ENCODE measurements at regions not wholly inside any gene's neighbourhood (a gene's known extent, or its start where the extent isn't known, plus 50 kb on each side); places are given as distances from the start of the nearest gene placed in this dataset.

DNA sequence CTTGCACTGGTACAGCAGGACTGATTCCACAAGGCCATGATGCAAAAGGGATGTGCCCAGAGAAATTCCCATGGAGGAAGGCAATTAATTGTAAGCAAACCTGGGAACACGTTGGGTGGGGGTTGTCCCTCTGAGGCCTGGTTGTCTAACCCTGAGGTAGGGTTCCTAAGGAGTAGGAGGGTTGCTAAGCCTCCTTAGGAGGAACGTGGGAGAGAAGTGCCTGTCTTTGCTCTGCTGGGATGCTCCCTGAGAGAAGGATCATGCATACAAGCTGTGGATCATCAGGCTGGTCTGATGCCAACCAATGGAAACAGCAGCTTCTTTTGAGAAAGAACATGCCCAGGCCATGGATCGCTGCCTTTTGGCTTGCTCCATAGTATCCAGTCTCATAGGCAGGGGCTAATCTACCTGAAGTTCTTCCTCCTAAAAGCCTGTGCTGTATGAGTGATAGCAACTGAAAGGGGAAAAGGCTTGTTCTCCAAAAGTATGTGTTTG lies 203.7 kb upstream of the NPVF start:
- no peaks in the 10 kb centered on the region for H3K27me3 ChIP-seq (ENCODE audit: control insufficient read depth, insufficient read depth, low read length)
- no peaks in the 10 kb centered on the region for H4K20me1 ChIP-seq (ENCODE audit: control insufficient read depth, extremely low read depth, insufficient read depth, low read length)
- no peaks in the 10 kb centered on the region for H3K79me2 ChIP-seq (ENCODE audit: control insufficient read depth, insufficient read depth, low read length)
- no peaks in the 10 kb centered on the region for H3K4me1 ChIP-seq (ENCODE audit: control insufficient read depth, extremely low read depth, insufficient read depth, low read length)
- H3K4me3 ChIP-seq (replicated peaks in 1 of 4; ENCODE audit: control extremely low read depth in 1 of 4, insufficient read depth in 1 of 4, low read depth in 3 of 4, low read length in 4 of 4) = no peak overlapping the region
- H3K36me3 ChIP-seq (ENCODE audit: control insufficient read depth, insufficient read depth, low read length) = no peaks in the 10 kb centered on the region
- TF ChIP-seq EZH2 (IDR thresholded peaks at IDR 0.05; ENCODE audit: low read length, missing control alignments) (no peak), CTCF (conservative IDR thresholded peaks at IDR 0.05 in 1 of 2, IDR thresholded peaks at IDR 0.05 in 1 of 2; ENCODE audit: low read depth in 1 of 2, low read length in 2 of 2) (no peak)
- H3K9ac ChIP-seq (ENCODE audit: insufficient read depth, low read length) = no peak overlapping the region
- no peak for DNase-seq (ENCODE audit: low read depth in 2 of 2)
- H3K27ac ChIP-seq (ENCODE audit: insufficient read depth, low read length) = no peak overlapping the region
- H3K9me3 ChIP-seq (ENCODE audit: control insufficient read depth, insufficient read depth, low read depth, low read length) = no peaks in the 10 kb centered on the region
- no peak overlapping the region for H2AFZ ChIP-seq (ENCODE audit: low read length)
- H3K4me2 ChIP-seq (ENCODE audit: extremely low read depth, insufficient read depth, low read length) = no peak overlapping the region

DNA sequence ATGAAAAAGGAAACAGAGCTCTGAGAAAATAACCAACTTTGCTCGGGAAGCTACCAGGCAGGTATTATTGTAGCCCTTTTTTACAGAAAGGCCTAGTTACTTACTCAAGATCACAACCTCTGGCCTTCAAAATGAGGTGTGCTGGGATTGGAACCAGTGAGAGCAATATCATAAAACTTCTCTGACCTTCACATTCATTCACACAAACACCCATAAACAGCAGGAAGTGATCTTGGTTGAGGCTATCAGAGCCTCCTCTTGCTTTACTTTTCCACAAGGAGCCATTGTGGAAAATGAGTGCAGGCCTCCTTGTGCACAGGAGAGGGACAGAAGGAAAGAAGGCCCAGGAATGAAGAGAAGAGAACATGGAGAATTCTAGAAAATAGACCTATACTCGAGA lies 204.5 kb upstream of the NPVF start:
- no peak overlapping the region for H3K27ac ChIP-seq (ENCODE audit: insufficient read depth, low read length)
- no peak overlapping the region for H3K4me2 ChIP-seq (ENCODE audit: extremely low read depth, insufficient read depth, low read length)
- H3K79me2 ChIP-seq (ENCODE audit: control insufficient read depth, insufficient read depth, low read length) = no peaks in the 10 kb centered on the region
- no peak overlapping the region for H3K4me3 ChIP-seq (replicated peaks in 1 of 4; ENCODE audit: control extremely low read depth in 1 of 4, insufficient read depth in 1 of 4, low read depth in 3 of 4, low read length in 4 of 4)
- no peak overlapping the region for H3K9ac ChIP-seq (ENCODE audit: insufficient read depth, low read length)
- DNase-seq (ENCODE audit: low read depth in 2 of 2) = no peak
- H3K9me3 ChIP-seq (ENCODE audit: control insufficient read depth, insufficient read depth, low read depth, low read length) = no peaks in the 10 kb centered on the region
- no peaks in the 10 kb centered on the region for H3K4me1 ChIP-seq (ENCODE audit: control insufficient read depth, extremely low read depth, insufficient read depth, low read length)
- no peaks in the 10 kb centered on the region for H4K20me1 ChIP-seq (ENCODE audit: control insufficient read depth, extremely low read depth, insufficient read depth, low read length)
- H3K36me3 ChIP-seq (ENCODE audit: control insufficient read depth, insufficient read depth, low read length) = no peaks in the 10 kb centered on the region
- no peak overlapping the region for H2AFZ ChIP-seq (ENCODE audit: low read length)
- H3K27me3 ChIP-seq (ENCODE audit: control insufficient read depth, insufficient read depth, low read length) = no peaks in the 10 kb centered on the region
- TF ChIP-seq CTCF (conservative IDR thresholded peaks at IDR 0.05 in 1 of 2, IDR thresholded peaks at IDR 0.05 in 1 of 2; ENCODE audit: low read depth in 1 of 2, low read length in 2 of 2) (no peak), EZH2 (IDR thresholded peaks at IDR 0.05; ENCODE audit: low read length, missing control alignments) (no peak)

GRCh38 chr7:25436413-25436812 lies 208.1 kb upstream of the NPVF start:
- H3K4me2 ChIP-seq (ENCODE audit: extremely low read depth, insufficient read depth, low read length) = no peak overlapping the region
- H4K20me1 ChIP-seq (ENCODE audit: control insufficient read depth, extremely low read depth, insufficient read depth, low read length) = no peaks in the 10 kb centered on the region
- no peak overlapping the region for H3K4me3 ChIP-seq (replicated peaks in 1 of 4; ENCODE audit: control extremely low read depth in 1 of 4, insufficient read depth in 1 of 4, low read depth in 3 of 4, low read length in 4 of 4)
- H3K9ac ChIP-seq (ENCODE audit: insufficient read depth, low read length) = no peak overlapping the region
- no peak overlapping the region for H3K27ac ChIP-seq (ENCODE audit: insufficient read depth, low read length)
- H3K79me2 ChIP-seq (ENCODE audit: control insufficient read depth, insufficient read depth, low read length) = no peaks in the 10 kb centered on the region
- no peaks in the 10 kb centered on the region for H3K27me3 ChIP-seq (ENCODE audit: control insufficient read depth, insufficient read depth, low read length)
- H3K36me3 ChIP-seq (ENCODE audit: control insufficient read depth, insufficient read depth, low read length) = no peaks in the 10 kb centered on the region
- TF ChIP-seq CTCF (conservative IDR thresholded peaks at IDR 0.05 in 1 of 2, IDR thresholded peaks at IDR 0.05 in 1 of 2; ENCODE audit: low read depth in 1 of 2, low read length in 2 of 2) (no peak), EZH2 (IDR thresholded peaks at IDR 0.05; ENCODE audit: low read length, missing control alignments) (no peak)
- DNase-seq (ENCODE audit: low read depth in 2 of 2) = no peak
- no peaks in the 10 kb centered on the region for H3K9me3 ChIP-seq (ENCODE audit: control insufficient read depth, insufficient read depth, low read depth, low read length)
- H3K4me1 ChIP-seq (ENCODE audit: control insufficient read depth, extremely low read depth, insufficient read depth, low read length) = no peaks in the 10 kb centered on the region
- no peak overlapping the region for H2AFZ ChIP-seq (ENCODE audit: low read length)
